Gastroesophageal sphincter (tissue), 3 donors: ENCODE measurements at regions not wholly inside any gene's neighbourhood (a gene's known extent, or its start where the extent isn't known, plus 50 kb on each side); places are given as distances from the start of the nearest gene placed in this dataset.

ENCODE experiments used
- CTCF ChIP-seq, 4 experiments: fragments of 200-600 bp in 2 of 4; fragments of 450-650 bp in 2 of 4; sonication (generic) in 1 of 4; IDR thresholded peaks; one replicate each; pipeline ENCODE4 v1.5.1; 2017 to 2019; ENCODE audit warnings: antibody characterized with exemption in 4 of 4, mild to moderate bottlenecking in 2 of 4, moderate library complexity in 2 of 4
- EP300 ChIP-seq: sonication (generic); formaldehyde crosslinking; IDR thresholded peaks from one replicate; pipeline ENCODE4 v1.6.1; 2017; ENCODE audit warnings: antibody characterized with exemption, mild to moderate bottlenecking
- POLR2A ChIP-seq, 2 donors: fragments of 450-650 bp; IDR thresholded peaks; one replicate each; pipeline ENCODE4 v1.6.1; 2017; ENCODE audit warnings: antibody characterized with exemption in 2 of 2, mild to moderate bottlenecking in 2 of 2, moderate library complexity in 1 of 2

DNA sequence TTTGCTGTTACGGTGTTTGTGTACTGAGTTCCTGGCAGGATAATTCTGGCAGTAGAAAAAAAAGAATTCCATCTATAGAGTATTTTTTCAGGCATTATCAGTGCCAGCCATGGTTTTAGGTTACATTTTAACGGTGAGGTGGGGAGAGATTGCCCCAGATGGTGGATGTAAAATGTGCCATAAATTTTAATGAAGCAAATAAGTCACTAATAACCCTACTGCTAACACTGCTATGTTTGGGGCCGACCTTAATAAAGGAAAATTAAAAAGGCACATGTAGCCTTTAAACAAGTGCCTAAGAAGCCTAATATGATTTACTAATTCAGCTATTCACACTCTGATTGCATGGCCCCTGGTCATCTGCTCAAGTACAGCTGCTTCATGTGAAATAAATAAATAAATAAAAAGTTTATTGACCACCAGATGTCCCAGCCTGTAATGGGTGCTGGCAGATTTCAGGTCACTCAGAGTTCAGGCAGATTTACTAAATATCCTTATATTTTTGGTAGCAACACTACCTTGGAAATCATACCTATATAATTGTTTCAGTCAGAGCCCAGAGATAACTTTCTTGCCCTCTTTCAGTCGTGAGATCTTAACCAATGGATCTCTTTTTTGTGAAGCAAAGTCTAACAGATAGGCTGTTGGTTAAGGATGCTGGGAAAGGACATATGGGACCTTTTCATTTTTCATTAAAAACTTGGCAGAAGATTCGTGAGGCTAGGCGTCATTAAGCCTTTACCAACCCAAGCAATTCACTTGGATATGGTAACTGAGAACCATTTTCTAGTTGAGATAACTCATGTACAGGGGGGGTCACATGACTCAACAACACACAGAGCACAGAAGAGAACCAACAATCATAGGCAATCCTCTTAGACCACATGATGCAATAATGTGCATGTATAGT, 495.0 kb upstream of the NRSN1 start:
- TF ChIP-seq CTCF (IDR thresholded peaks at IDR 0.05) (no peak), POLR2A (IDR thresholded peaks at IDR 0.05) (no peak), EP300 (no peak)
